ENCODE measurements at regions not wholly inside any gene's neighbourhood (a gene's known extent, or its start where the extent isn't known, plus 50 kb on each side); places are given as distances from the start of the nearest gene placed in this dataset.

GRCh38 chr7:119177863-119178262 is 953.4 kb downstream of the ANKRD7 start:
- no peaks in the 10 kb centered on the region for H3K9me3 ChIP-seq (ENCODE audit: low read depth, low read length, poor library complexity, severe bottlenecking)
- H3K36me3 ChIP-seq (ENCODE audit: insufficient read depth, low read length, poor library complexity, severe bottlenecking), result no peaks in the 10 kb centered on the region
- no peak for DNase-seq (ENCODE audit: low spot score)
- H3K4me3 ChIP-seq (ENCODE audit: low read depth, low read length, poor library complexity, severe bottlenecking), result no peak overlapping the region
- POLR2A ChIA-PET (ENCODE audit: low non-redundant PET), result no interaction called here
- no peak for TF ChIP-seq CTCF (conservative IDR thresholded peaks at IDR 0.05; ENCODE audit: low read depth, low read length)
- no peak for TF ChIP-seq EZH2 (IDR thresholded peaks at IDR 0.05; ENCODE audit: borderline replicate concordance, low read depth, low read length, poor library complexity, severe bottlenecking)
- intact Hi-C loops (cut with micrococcal nuclease; ENCODE audit: unreplicated experiment), result loop anchor here (2.0 to 10.0 kb wide), 3 partner anchors 257 to 923 kb away; no protein-coding TSS in a partner anchor
- no peaks in the 10 kb centered on the region for H3K27me3 ChIP-seq (replicated peaks; ENCODE audit: insufficient read depth, low read depth, low read length, poor library complexity)
- CTCF ChIA-PET, result no interaction called here
- H3K4me1 ChIP-seq (ENCODE audit: insufficient read depth, low read length, poor library complexity, severe bottlenecking), result peaks cover 6% of the 10 kb centered on the region
- no TSS peak for BruUV-seq (replicated peaks)
- no peak overlapping the region for H3K27ac ChIP-seq (ENCODE audit: low read depth, low read length, poor library complexity, severe bottlenecking)

GRCh38 chr7:119184124-119184788 is 959.8 kb downstream of the ANKRD7 start:
- no TSS peak for BruUV-seq (replicated peaks)
- no peaks in the 10 kb centered on the region for H3K4me1 ChIP-seq (ENCODE audit: insufficient read depth, low read length, poor library complexity, severe bottlenecking)
- H3K9me3 ChIP-seq (ENCODE audit: low read depth, low read length, poor library complexity, severe bottlenecking), result no peaks in the 10 kb centered on the region
- POLR2A ChIA-PET (ENCODE audit: low non-redundant PET), result interaction anchor here (0.7 kb wide), 1 partner anchor 223 kb away, joined by 3 read pairs; no protein-coding TSS in a partner anchor
- intact Hi-C loops (cut with micrococcal nuclease; ENCODE audit: unreplicated experiment), result no loop called here
- no peak overlapping the region for H3K4me3 ChIP-seq (ENCODE audit: low read depth, low read length, poor library complexity, severe bottlenecking)
- no peaks in the 10 kb centered on the region for H3K36me3 ChIP-seq (ENCODE audit: insufficient read depth, low read length, poor library complexity, severe bottlenecking)
- no peak overlapping the region for H3K27ac ChIP-seq (ENCODE audit: low read depth, low read length, poor library complexity, severe bottlenecking)
- CTCF ChIA-PET, result no interaction called here
- TF ChIP-seq EZH2 (IDR thresholded peaks at IDR 0.05; ENCODE audit: borderline replicate concordance, low read depth, low read length, poor library complexity, severe bottlenecking) (no peak), CTCF (conservative IDR thresholded peaks at IDR 0.05; ENCODE audit: low read depth, low read length) (no peak)
- no peaks in the 10 kb centered on the region for H3K27me3 ChIP-seq (replicated peaks; ENCODE audit: insufficient read depth, low read depth, low read length, poor library complexity)
- DNase-seq (ENCODE audit: low spot score), result no peak

- ChIA-PET POLR2A (ENCODE audit: low non-redundant PET) (no interaction called here), CTCF (no interaction called here)
- no peaks in the 10 kb centered on the region for H3K27me3 ChIP-seq (replicated peaks; ENCODE audit: insufficient read depth, low read depth, low read length, poor library complexity)
- TF ChIP-seq CTCF (conservative IDR thresholded peaks at IDR 0.05; ENCODE audit: low read depth, low read length) (no peak), EZH2 (IDR thresholded peaks at IDR 0.05; ENCODE audit: borderline replicate concordance, low read depth, low read length, poor library complexity, severe bottlenecking) (no peak)
- H3K36me3 ChIP-seq (ENCODE audit: insufficient read depth, low read length, poor library complexity, severe bottlenecking), result no peaks in the 10 kb centered on the region
- no peak overlapping the region for H3K27ac ChIP-seq (ENCODE audit: low read depth, low read length, poor library complexity, severe bottlenecking)
- H3K9me3 ChIP-seq (ENCODE audit: low read depth, low read length, poor library complexity, severe bottlenecking), result no peaks in the 10 kb centered on the region
- intact Hi-C loops (cut with micrococcal nuclease; ENCODE audit: unreplicated experiment), result loop anchor here (5.0 kb wide), 1 partner anchor 939 kb away; no protein-coding TSS in a partner anchor
- H3K4me3 ChIP-seq (ENCODE audit: low read depth, low read length, poor library complexity, severe bottlenecking), result no peak overlapping the region
- no peaks in the 10 kb centered on the region for H3K4me1 ChIP-seq (ENCODE audit: insufficient read depth, low read length, poor library complexity, severe bottlenecking)
- no TSS peak for BruUV-seq (replicated peaks)
- no peak for DNase-seq (ENCODE audit: low spot score)
These were observed 971.7 kb downstream of the ANKRD7 start for GRCh38 chr7:119196183-119196582.

Data from A673 (cell line).